GM21529 (cell line): ENCODE measurements at regions not wholly inside any gene's neighbourhood (a gene's known extent, or its start where the extent isn't known, plus 50 kb on each side); places are given as distances from the start of the nearest gene placed in this dataset.

Source experiments
- ATAC-seq: cut with Tn5 transposase; IDR thresholded peaks from one replicate; pipeline ENCODE4 v1.9.1; 2021; ENCODE audit not compliant: unreplicated experiment

- ATAC-seq = no peak
Observed at GRCh38 chr17:5861246-5861645, 208.9 kb upstream of the WSCD1 start.

GRCh38 chr17:5861854-5862253, 208.3 kb upstream of the WSCD1 start:
- ATAC-seq = no peak

- no peak for ATAC-seq
Observed at GRCh38 chr17:5862395-5862794, 207.8 kb upstream of the WSCD1 start.

- ATAC-seq = no peak
Observed at GRCh38 chr17:5864741-5865657, 205.2 kb upstream of the WSCD1 start.

DNA sequence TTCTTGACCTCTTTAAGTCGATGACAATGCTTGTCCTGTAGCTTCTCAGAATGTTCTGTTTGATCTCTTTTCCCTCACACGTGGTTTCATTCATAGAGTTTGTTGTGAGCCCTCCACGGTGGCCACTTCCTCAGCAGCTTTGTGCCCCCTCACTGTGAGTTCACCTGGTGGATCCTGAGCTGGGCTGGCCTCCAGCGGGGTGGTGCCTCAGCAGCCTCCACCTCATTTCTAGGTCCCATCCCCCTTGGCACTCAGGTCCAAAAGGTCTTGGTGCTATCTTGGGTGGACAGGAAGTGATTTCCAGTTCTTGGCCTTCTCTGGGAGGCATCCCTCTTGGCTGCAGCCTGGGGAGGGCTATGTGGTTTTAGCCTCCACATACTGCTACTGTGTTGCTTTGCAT, 203.2 kb upstream of the WSCD1 start:
- ATAC-seq = no peak

DNA sequence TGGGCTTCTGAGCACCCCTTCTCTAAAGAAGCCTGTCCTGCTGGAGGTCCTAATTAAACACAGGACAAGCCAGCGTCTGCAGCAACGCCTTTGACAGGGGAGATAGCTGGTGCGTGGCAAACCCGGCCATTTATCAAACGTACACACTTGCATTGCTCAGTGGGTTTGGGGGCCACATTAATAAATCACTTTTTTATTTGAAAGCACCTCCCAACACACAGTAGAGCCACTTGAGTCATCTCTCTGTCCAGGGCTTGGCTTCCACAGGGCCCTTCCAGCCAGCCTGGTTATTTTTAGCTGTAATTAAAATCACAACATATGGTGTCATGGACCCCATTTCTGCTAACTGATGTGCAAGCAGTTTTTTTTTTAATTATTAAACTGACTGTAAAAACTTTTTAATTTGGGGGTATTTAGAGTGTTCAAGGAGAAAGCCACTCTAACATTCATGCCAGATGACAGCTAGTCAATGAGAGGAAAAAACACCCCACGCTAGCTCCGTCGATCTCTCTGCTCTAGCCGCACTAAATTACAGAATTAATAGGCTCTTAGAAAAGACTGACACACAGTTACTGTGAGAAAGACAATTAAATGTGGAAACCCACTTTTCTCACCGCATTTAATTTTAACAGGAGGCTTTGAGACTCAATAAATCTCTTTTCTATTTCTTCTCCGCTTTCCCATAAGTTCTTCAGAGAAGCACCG, 201.0 kb upstream of the WSCD1 start:
- ATAC-seq = no peak

- no peak for ATAC-seq
Observed at GRCh38 chr17:5870231-5870953, 199.8 kb upstream of the WSCD1 start.

GRCh38 chr17:5871666-5872065, 198.5 kb upstream of the WSCD1 start:
- ATAC-seq = no peak

GRCh38 chr17:5872831-5873230, 197.3 kb upstream of the WSCD1 start:
- no peak for ATAC-seq

- ATAC-seq = no peak
Observed at GRCh38 chr17:5873781-5874180, 196.4 kb upstream of the WSCD1 start.

DNA sequence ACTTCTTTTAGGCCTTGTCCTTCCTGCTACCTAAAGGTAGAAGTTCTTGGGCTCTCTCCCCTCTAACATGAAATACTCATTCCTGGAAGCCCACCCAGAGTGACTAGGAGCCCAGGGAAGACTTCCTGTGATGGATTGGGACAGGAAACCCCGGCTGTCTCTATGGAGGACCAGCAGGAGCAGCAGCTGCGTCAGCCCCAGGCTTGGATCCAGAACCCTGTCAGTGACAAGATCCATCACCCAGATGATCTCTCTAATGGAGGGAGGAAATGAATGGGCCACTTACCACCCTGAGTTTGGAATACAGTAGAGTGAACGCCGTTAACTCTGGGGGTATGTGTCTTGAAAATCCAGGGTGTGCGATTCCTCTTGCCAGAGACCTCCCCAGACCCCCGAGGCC, 195.7 kb upstream of the WSCD1 start:
- ATAC-seq = no peak

DNA sequence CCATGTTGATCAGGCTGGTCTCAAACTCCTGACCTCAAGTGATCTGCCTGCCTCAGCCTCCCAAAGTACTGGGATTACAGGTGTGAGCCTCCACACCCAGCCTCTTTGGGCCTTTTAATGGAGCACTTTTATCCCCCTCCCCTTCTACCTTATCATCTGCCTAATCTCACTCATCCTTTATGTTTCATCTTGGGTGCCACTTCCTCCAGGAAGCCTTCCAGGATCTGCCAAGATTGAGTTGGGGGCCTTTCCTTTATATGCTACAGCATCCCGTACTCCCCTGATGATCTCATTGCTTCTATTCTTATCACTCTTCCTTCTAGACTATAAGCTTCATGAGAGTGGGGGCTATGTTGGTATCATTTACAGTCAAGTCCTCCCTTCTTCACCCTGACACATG, 192.8 kb upstream of the WSCD1 start:
- no peak for ATAC-seq

DNA sequence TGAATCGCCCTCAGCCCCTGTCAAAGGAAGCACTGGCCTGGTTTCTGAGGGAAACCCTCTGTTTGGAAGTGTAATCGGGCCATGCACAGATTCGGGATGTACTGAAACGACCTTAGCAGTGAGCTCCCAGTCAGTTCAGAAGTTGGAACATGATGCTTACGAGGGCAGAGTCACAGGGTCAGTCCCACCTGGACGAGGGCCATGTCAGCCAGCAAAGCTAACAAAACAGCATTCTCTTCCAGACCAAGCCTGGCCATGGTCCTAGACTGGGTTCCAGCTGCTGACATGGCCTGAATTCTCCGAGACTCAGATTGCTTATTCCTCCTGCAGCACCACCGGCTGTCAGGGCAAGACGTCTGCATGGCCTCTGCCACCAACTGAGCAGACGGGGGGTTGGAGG, 192.2 kb upstream of the WSCD1 start:
- ATAC-seq = no peak

- ATAC-seq = no peak
Observed at GRCh38 chr17:5881849-5882248, 188.3 kb upstream of the WSCD1 start.

DNA sequence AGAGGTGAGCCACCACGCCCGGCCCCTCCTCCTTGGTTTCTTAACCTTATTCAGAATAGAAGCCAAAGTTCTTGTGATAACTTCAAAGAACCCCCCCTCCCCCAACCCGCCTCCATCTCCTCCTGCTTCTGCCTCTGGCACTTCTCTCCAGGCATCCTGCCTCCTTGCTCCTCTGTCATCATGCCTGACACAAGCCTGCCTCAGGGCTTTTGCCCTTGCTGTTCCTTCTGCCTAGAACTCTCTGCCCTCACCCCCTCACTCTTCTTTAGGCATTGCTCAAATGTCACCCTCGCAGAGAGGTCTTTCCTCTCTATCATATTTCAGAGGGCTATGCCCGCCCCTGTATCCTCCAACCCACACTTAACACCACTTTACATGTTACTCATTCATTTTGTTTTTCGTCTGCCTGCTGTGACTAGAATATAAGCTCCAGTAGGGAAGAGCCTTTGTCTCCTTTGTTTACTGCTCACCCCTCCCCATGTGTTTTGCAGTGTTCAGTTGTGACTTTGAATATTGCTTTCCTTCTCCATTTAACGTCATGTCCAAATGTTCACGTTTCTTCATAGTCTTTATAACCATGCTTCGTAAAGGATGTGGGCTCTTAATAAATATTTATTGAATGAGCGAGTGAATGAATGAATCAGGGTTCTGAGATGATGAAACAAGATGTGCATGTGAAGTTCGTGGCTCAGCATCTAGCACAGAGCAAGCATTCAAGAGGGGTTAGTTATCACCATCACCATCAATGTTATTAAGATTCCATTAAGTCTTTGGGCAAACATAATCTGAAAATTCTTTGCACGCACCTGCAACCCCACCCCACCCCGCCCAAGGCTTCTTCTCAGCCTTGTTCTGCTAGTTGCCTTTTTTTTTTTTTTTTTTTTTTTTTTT, 186.2 kb upstream of the WSCD1 start:
- no peak for ATAC-seq

DNA sequence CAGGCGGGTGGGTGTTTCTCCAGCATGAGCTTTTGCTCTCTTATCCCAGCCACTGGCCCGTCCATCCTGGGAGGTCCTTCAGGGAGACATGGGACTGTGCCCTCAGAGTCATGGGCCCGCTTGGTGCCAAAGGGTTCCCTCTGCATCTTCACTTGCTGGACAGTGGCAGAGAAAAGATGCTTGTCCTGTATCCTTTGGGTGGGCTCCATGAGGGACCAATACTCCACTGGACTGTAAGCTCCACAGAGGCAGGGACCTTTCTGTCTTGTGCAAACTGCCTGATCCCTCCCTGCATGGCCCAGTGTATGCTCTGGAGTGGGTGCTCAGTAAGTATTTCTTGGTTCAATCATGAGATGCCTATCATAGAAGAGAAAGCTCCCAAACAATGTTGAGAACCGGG, 184.8 kb upstream of the WSCD1 start:
- ATAC-seq = no peak

GRCh38 chr17:5888811-5889210, 181.4 kb upstream of the WSCD1 start:
- no peak for ATAC-seq

DNA sequence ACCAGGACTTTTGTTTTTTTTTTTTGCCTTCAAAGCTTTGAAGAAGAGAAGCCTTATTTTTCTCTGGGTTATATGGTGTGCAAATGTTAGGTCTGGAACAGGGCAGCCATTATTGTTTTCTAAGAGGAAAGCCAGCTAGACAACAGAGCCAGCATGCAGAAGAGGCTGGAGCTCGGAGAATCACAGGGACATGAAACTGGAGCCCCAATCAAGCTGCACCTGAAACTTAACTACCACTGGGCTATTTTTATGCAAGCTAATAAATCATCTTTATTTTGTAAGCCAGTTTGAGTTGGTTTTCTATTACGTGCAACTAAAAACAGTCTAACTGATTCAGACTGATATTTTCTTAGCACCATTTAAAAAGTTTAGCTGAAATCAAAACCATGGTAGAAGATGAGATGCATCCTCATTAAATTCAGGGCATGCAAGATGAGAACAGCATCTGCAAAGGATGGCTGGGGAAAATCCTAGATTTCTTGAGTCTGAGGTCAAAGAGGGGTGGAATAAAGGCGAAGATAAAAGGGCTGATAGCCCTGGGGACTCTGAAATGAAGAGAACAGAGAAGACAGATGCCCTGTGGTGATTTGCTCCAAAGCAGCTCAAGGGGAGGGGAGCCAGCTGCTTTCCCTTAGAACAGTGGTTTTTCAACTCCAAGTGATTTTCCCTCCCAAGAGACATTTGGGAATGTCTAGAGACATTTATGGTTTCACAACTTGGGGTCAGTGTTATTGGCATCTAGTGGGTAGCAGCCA, 177.1 kb upstream of the WSCD1 start:
- no peak for ATAC-seq

DNA sequence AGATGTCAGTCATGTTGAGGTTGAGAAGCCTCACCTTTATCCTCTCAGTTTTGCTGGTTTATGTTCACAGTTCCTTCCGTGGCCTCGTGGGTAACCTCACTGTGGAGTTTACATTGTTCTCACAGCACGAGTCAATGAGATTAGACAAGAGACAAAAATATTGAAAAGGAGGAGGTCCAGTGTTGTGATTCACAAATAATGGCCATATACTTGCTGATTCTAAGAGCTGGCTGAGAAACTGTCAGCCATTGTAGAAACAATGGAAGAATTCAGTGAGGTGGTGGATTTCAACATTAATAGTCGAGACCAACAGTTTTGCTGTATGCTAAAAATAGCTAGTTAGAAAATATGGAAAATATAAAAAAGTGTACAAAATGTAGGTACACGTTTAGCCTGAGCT, 176.4 kb upstream of the WSCD1 start:
- ATAC-seq = no peak

GRCh38 chr17:5895276-5895675, 174.9 kb upstream of the WSCD1 start:
- no peak for ATAC-seq
